NCI-H226 (cell line): ENCODE measurements at regions not wholly inside any gene's neighbourhood (a gene's known extent, or its start where the extent isn't known, plus 50 kb on each side); places are given as distances from the start of the nearest gene placed in this dataset.
"Not testable (repeated sequence)": the region's sequence is repeated elsewhere in the genome, so short reads cannot be mapped to it uniquely, and the experiment has no call there.

ENCODE experiments used
- DNase-seq: peaks from one replicate; pipeline ENCODE4 v3.0.0-alpha.2; 2015

DNA sequence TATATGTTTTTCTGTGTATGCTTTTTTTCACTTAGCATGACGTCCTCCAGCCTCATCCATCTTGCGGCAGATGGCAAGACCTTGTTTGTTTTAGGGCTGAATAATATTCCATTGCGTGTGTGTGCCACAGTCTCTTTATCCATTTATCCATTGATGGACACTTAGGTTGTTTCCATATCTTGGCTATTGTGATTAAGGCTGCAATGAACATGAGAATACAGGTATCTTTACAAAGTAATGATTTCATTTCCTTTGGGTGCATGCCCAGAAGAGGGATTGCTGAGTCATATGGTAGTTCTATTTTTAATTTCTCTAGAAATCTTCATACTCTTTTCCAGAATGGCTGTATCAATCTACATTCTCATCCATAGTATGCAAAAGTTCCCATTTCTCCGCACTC, 85.3 kb upstream of the ADCY2 start:
- not testable (repeated sequence) for DNase-seq

DNA sequence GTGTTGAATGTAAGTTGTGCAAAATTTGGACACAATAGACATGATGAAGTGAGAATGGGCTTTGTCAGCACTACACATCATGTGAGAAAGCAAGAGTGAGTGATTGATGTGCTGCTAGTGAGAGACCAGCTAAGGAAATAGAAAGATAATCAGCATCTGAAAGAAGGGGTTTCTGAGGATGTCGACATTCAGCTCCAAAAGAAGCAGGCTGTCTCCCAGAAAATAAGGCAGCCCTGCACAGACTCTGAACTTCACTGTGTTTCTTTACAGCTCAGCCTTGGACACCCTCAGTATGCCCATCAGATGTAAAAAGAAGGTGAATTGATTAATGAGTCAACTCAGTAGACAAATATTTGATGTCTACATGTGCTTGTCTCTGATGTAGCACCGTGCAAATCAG, 80.8 kb upstream of the ADCY2 start:
- DNase-seq, result no peak

DNA sequence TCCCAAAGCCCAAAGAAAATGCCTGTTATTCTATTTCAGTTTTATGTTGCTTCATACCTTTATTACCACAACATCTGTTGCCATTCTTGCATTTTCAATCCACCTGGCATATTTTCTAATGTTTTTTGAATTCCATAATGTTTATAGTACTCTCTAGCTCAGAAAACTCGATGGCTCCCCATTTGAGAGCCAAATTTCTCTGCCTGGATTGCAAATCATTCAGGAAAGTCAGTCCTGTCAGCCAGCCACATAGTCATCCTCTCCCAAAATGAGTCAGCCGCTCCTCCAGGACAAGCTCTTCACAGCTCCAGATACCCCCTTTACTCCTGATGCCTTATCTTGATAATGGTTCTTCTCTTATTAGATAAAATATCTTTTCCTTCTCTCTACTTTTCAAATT, 78.2 kb upstream of the ADCY2 start:
- no peak for DNase-seq

DNA sequence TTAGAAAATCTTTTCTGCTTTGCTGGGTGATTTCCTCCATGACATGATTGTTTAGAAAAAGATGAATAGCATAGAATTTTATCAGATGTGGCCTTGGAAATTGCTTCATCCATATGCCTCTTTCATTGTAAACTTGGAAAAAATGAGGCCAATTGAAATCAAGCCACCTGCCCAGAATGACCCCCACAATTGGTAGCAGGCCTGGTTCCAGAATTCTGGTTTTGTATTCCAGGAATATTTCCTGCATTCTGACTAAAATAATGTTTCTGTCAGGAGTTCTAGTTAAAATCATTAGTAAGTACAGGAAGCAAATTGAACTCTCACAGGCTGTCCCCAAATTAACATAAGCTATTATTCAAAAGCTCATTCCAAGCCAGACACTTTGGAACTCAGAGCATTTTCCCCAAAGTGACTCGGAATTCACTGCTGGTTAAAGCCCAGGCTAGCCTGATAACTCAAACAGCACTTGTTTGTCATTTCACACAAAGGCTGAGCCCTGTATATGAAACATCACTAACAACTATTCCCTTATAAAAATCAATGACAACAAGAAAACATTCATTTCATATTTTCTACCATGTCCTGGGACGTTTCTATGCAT, 75.1 kb upstream of the ADCY2 start:
- no peak for DNase-seq

DNA sequence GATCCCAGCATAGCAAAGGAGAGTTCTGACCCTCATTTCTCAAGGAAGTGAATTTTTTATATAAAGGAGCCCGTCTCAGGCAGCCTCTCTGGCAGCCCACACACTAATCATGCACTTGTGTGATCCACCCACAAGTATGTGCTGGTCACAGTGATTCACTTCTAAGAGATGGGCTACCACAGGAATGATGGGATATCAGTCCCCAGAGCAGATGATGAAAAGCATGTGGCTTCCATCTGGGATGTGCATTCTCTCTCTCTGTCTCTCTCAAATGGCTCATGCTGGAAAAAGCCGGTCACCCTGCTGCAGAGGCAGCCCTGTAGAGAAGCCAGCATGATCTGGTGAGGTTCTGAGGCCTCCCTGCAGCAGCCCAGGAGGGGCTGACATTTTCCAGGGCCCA, 74.2 kb upstream of the ADCY2 start:
- no peak for DNase-seq

GRCh38 chr5:7324919-7325318, 71.0 kb upstream of the ADCY2 start:
- no peak for DNase-seq

- DNase-seq, result no peak
These were observed 69.7 kb upstream of the ADCY2 start for GRCh38 chr5:7325975-7326913.

GRCh38 chr5:7329141-7329540, 66.8 kb upstream of the ADCY2 start:
- no peak for DNase-seq

GRCh38 chr5:7329712-7330111, 66.2 kb upstream of the ADCY2 start:
- DNase-seq, result no peak

DNA sequence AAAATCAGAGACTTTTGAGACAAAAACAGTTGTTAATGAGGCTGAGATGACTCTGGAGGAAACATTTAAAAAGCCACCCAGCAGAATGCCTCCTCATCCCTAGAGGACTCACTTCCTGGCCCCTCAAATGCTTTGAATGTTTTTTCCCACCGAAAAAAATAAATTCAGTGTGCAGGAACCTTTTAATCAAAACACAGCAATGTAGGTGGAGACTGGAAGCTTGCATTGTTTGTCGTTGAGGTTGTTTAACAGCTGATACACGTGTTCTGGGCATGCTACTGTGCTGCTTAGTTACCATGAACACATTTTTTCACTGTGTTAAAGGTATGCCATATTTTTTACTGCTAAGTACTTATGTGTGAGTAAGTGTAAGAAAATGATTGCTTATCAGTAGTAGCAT, 65.7 kb upstream of the ADCY2 start:
- DNase-seq, result no peak

GRCh38 chr5:7331131-7331530, 64.8 kb upstream of the ADCY2 start:
- no peak for DNase-seq
